PC-3 (cell line): ENCODE measurements at regions not wholly inside any gene's neighbourhood (a gene's known extent, or its start where the extent isn't known, plus 50 kb on each side); places are given as distances from the start of the nearest gene placed in this dataset.

Experiments used
- ATAC-seq: fragments of 200-7000 bp; cut with Tn5 transposase; 2 replicates; pipeline ENCODE4 v1.9.1; 2020; ENCODE audit warnings: mild to moderate bottlenecking, moderate library complexity
- BruUV-seq: library from RNA; stranded (reverse); fragments of 400-500 nt; replicated peaks from 2 replicates; lab custom pipeline; 2021; lab: Mats Ljungman, UMichigan
- CTCF ChIA-PET: fragments of 300-600 bp; sonication (Branson Sonifier 250); formaldehyde crosslinking; loops from one replicate; lab custom pipeline; 2022; ENCODE audit warnings: antibody characterized with exemption; lab: Charles Lee
- POLR2A ChIA-PET: fragments of 300-600 bp; sonication (Branson Sonifier 250); formaldehyde crosslinking; loops from one replicate; lab custom pipeline; 2022; ENCODE audit warnings: antibody characterized with exemption; ENCODE audit not compliant: unreplicated experiment; lab: Charles Lee
- DNase-seq: peaks from one replicate; pipeline ENCODE4 v3.0.0-alpha.2; 2015
- H2AFZ ChIP-seq: fragments of 300-600 bp; sonication (generic); 2 replicates; pipeline ENCODE4 v1.6.0; 2016; ENCODE audit warnings: antibody characterized with exemption, low read length
- H3F3A ChIP-seq: fragments of 300-600 bp; sonication (generic); one replicate; pipeline ENCODE4 v1.6.0; 2017; ENCODE audit warnings: antibody characterized with exemption, low read length, control low read depth, mild to moderate bottlenecking; ENCODE audit not compliant: unreplicated experiment
- H3K27ac ChIP-seq: fragments of 300-600 bp; sonication (generic); 2 replicates; pipeline ENCODE4 v1.5.1; 2016; ENCODE audit warnings: mild to moderate bottlenecking, low read length
- H3K27me3 ChIP-seq: fragments of 300-600 bp; sonication (generic); 2 replicates; pipeline ENCODE4 v1.6.1; 2016; ENCODE audit warnings: low read length, mixed read lengths
- H3K36me3 ChIP-seq: fragments of 300-600 bp; sonication (generic); 2 replicates; pipeline ENCODE4 v1.6.1; 2016; ENCODE audit warnings: low read depth, mixed run types, low read length, mixed read lengths
- H3K4me1 ChIP-seq: fragments of 300-600 bp; sonication (generic); 2 replicates; pipeline ENCODE4 v1.5.1; 2016; ENCODE audit warnings: low read length; ENCODE audit not compliant: insufficient read depth
- H3K4me2 ChIP-seq: fragments of 300-600 bp; sonication (generic); 2 replicates; pipeline ENCODE4 v1.6.0; 2016; ENCODE audit warnings: low read length
- H3K4me3 ChIP-seq: fragments of 300-600 bp; sonication (generic); 2 replicates; pipeline ENCODE4 v1.5.1; 2016; ENCODE audit warnings: mild to moderate bottlenecking, low read length, mixed read lengths
- H3K79me2 ChIP-seq: fragments of 300-600 bp; sonication (generic); 2 replicates; pipeline ENCODE4 v1.6.1; 2017; ENCODE audit warnings: low read length, mixed read lengths
- H3K9ac ChIP-seq: fragments of 300-600 bp; sonication (generic); 2 replicates; pipeline ENCODE4 v1.6.0; 2016; ENCODE audit warnings: mild to moderate bottlenecking, low read length
- H3K9me2 ChIP-seq: fragments of 300-600 bp; sonication (generic); replicated peaks from 2 replicates; pipeline ENCODE4 v1.6.1; 2016; ENCODE audit warnings: mixed run types, low read length, mixed read lengths
- H3K9me3 ChIP-seq: fragments of 300-600 bp; sonication (generic); 2 replicates; pipeline ENCODE4 v1.6.1; 2016; ENCODE audit warnings: low read length, mixed read lengths
- H4K20me1 ChIP-seq: fragments of 300-600 bp; sonication (generic); 2 replicates; pipeline ENCODE4 v1.6.1; 2016; ENCODE audit warnings: low read length, mixed read lengths
- CTCF ChIP-seq: fragments of 300-600 bp; sonication (generic); conservative IDR thresholded peaks from 2 replicates; pipeline ENCODE4 v1.5.1; 2017; ENCODE audit warnings: antibody characterized with exemption, low read depth, mild to moderate bottlenecking, low read length
- EZH2 ChIP-seq: fragments of 300-600 bp; sonication (generic); IDR thresholded peaks from one replicate; pipeline ENCODE4 v1.6.1; 2017; ENCODE audit warnings: antibody characterized with exemption, mild to moderate bottlenecking, low read length; ENCODE audit not compliant: unreplicated experiment
- EZH2phosphoT487 ChIP-seq: fragments of 300-600 bp; sonication (generic); IDR thresholded peaks from 2 replicates; pipeline ENCODE4 v1.6.1; 2018; ENCODE audit warnings: mild to moderate bottlenecking, antibody characterized with exemption, low read length, borderline replicate concordance
- intact Hi-C: fragments of 100-400 bp; cut with micrococcal nuclease; formaldehyde crosslinking; loops from 2 replicates; pipeline ENCODE4 v1.9.0; 2023

GRCh38 chr4:106809076-106809475 is 227.0 kb downstream of the DKK2 start:
- Histone ChIP-seq H3K36me3 (no peaks in the 10 kb centered on the region; the same call in 1 of the 2 replicates), H2AFZ (no peak overlapping the region), H3K4me1 (no peaks in the 10 kb centered on the region; the same call in 1 of the 2 replicates), H3K9me2 (no peaks in the 10 kb centered on the region), H3F3A (no peaks in the 10 kb centered on the region), H3K27me3 (no peaks in the 10 kb centered on the region), H4K20me1 (no peaks in the 10 kb centered on the region), H3K79me2 (no peaks in the 10 kb centered on the region), H3K4me2 (no peak overlapping the region), H3K4me3 (no peak overlapping the region), H3K9ac (no peak overlapping the region), H3K9me3 (no peaks in the 10 kb centered on the region), H3K27ac (no peak overlapping the region)
- DNase-seq (peak; percentile 55), ATAC-seq (peak; percentile 85)
- BruUV-seq, result no TSS peak
- CTCF ChIA-PET, result interaction anchor here (0.8 kb wide), 1 partner anchor 481 kb away, joined by 4 read pairs; no protein-coding TSS in a partner anchor
- no peak for TF ChIP-seq EZH2phosphoT487
- peak; percentile 65 for TF ChIP-seq CTCF
- intact Hi-C loops, result loop anchor here (1.0 to 10.0 kb wide), 6 partner anchors 117 to 542 kb away; no protein-coding TSS in a partner anchor
- POLR2A ChIA-PET, result no interaction called here

- H3K4me2 ChIP-seq, result no peak overlapping the region
- no peak overlapping the region for H3K4me3 ChIP-seq
- H2AFZ ChIP-seq, result no peak overlapping the region
- CTCF ChIA-PET, result no interaction called here
- no peaks in the 10 kb centered on the region for H3K9me3 ChIP-seq
- H3K27me3 ChIP-seq, result no peaks in the 10 kb centered on the region
- POLR2A ChIA-PET, result no interaction called here
- intact Hi-C loops, result loop anchor here (5.0 to 10.0 kb wide), 2 partner anchors 114 to 221 kb away; no protein-coding TSS in a partner anchor
- H3K4me1 ChIP-seq, result peaks cover 4% of the 10 kb centered on the region; the same call in 1 of the 2 replicates
- BruUV-seq, result no TSS peak
- H3K9me2 ChIP-seq, result no peaks in the 10 kb centered on the region
- no peaks in the 10 kb centered on the region for H4K20me1 ChIP-seq
- TF ChIP-seq EZH2phosphoT487 (no peak), EZH2 (no peak), CTCF (no peak)
- no peaks in the 10 kb centered on the region for H3F3A ChIP-seq
- no peaks in the 10 kb centered on the region; the same call in 1 of the 2 replicates for H3K36me3 ChIP-seq
- H3K9ac ChIP-seq, result no peak overlapping the region
- H3K27ac ChIP-seq, result no peak overlapping the region
- H3K79me2 ChIP-seq, result no peaks in the 10 kb centered on the region
- ATAC-seq (peak; percentile 76), DNase-seq (peak; percentile 49)
These were observed 229.8 kb downstream of the DKK2 start for GRCh38 chr4:106806158-106806797.

- Histone ChIP-seq H3F3A (no peaks in the 10 kb centered on the region), H3K27ac (no peak overlapping the region), H3K36me3 (no peaks in the 10 kb centered on the region), H3K9me3 (no peaks in the 10 kb centered on the region), H3K9ac (no peak overlapping the region), H4K20me1 (no peaks in the 10 kb centered on the region), H3K27me3 (no peaks in the 10 kb centered on the region), H2AFZ (no peak overlapping the region), H3K9me2 (no peaks in the 10 kb centered on the region), H3K4me2 (peak overlapping the region; percentile 26; the same call in 1 of the 2 replicates), H3K4me1 (peaks cover 4% of the 10 kb centered on the region; the same call in 1 of the 2 replicates), H3K4me3 (no peak overlapping the region), H3K79me2 (no peaks in the 10 kb centered on the region)
- DNase-seq (peak; percentile 14), ATAC-seq (peak; percentile 56; the same call in 1 of the 2 replicates)
- POLR2A ChIA-PET, result no interaction called here
- TF ChIP-seq EZH2phosphoT487 (no peak), CTCF (no peak), EZH2 (no peak)
- CTCF ChIA-PET, result no interaction called here
- BruUV-seq, result no TSS peak
- intact Hi-C loops, result loop anchor here (10.0 kb wide), 1 partner anchor 218 kb away; no protein-coding TSS in a partner anchor
These were observed 233.0 kb downstream of the DKK2 start for GRCh38 chr4:106803083-106803482.
